ENCODE measurements at regions not wholly inside any gene's neighbourhood (a gene's known extent, or its start where the extent isn't known, plus 50 kb on each side); places are given as distances from the start of the nearest gene placed in this dataset.

DNA sequence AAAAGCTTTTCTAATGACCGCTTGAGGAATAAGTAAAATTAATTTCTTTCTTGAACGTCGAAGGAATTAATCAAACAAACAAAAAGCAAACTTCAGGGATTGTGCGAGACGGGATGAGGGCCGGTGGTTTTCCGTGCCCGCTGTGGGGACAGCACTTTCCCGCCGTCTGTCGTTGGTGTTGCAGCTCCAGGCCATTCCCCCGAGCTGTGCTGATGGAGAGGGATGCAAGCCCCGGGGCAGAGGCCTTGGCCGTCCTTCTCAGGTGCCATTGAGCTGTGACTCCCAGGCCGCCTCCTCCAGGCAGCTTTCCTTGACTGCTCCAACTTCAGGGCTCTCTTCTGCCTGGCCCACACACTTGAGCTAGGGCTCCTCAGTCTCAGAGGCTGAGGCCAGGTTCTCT is 109.0 kb upstream of the C14orf180 start:
- Mint-ChIP-seq H3K36me3 (no peaks in the 10 kb centered on the region), H3K27me3 (ENCODE audit: low read depth) (no peaks in the 10 kb centered on the region; the same call in 1 of the 2 replicates), H3K4me3 (no peak overlapping the region), H3K9me3 (peaks cover 13% of the 10 kb centered on the region), H3K4me1 (0 out of 2 replicates have a peak, but pooled peaks cover 4% of the 10 kb centered on the region), H3K27ac (no peak overlapping the region)
- DNase-seq (ENCODE audit: low spot score), result no peak
- ChIA-PET POLR2A (no interaction called here), CTCF (interaction anchor here (1.1 kb wide), 1 partner anchor 10 kb away, joined by 3 read pairs; no protein-coding TSS in a partner anchor)
- no peak for ATAC-seq
- no peak for TF ChIP-seq MYBL2 (CRISPR knock-in tag; IDR thresholded peaks at IDR 0.05)
- TF ChIP-seq, protein P1, sequence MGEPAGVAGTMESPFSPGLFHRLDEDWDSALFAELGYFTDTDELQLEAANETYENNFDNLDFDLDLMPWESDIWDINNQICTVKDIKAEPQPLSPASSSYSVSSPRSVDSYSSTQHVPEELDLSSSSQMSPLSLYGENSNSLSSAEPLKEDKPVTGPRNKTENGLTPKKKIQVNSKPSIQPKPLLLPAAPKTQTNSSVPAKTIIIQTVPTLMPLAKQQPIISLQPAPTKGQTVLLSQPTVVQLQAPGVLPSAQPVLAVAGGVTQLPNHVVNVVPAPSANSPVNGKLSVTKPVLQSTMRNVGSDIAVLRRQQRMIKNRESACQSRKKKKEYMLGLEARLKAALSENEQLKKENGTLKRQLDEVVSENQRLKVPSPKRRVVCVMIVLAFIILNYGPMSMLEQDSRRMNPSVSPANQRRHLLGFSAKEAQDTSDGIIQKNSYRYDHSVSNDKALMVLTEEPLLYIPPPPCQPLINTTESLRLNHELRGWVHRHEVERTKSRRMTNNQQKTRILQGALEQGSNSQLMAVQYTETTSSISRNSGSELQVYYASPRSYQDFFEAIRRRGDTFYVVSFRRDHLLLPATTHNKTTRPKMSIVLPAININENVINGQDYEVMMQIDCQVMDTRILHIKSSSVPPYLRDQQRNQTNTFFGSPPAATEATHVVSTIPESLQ (CRISPR knock-in tag; IDR thresholded peaks at IDR 0.05), result no peak
- TF ChIP-seq, protein P2, sequence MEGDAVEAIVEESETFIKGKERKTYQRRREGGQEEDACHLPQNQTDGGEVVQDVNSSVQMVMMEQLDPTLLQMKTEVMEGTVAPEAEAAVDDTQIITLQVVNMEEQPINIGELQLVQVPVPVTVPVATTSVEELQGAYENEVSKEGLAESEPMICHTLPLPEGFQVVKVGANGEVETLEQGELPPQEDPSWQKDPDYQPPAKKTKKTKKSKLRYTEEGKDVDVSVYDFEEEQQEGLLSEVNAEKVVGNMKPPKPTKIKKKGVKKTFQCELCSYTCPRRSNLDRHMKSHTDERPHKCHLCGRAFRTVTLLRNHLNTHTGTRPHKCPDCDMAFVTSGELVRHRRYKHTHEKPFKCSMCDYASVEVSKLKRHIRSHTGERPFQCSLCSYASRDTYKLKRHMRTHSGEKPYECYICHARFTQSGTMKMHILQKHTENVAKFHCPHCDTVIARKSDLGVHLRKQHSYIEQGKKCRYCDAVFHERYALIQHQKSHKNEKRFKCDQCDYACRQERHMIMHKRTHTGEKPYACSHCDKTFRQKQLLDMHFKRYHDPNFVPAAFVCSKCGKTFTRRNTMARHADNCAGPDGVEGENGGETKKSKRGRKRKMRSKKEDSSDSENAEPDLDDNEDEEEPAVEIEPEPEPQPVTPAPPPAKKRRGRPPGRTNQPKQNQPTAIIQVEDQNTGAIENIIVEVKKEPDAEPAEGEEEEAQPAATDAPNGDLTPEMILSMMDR (IDR thresholded peaks at IDR 0.05), result no peak
- no peak for TF ChIP-seq SMAD4 (CRISPR knock-in tag; IDR thresholded peaks at IDR 0.05)
- TF ChIP-seq ETV6 (CRISPR knock-in tag; IDR thresholded peaks at IDR 0.05), result no peak
- no peak for TF ChIP-seq CREM (CRISPR knock-in tag; IDR thresholded peaks at IDR 0.05)
- TF ChIP-seq, protein P3, sequence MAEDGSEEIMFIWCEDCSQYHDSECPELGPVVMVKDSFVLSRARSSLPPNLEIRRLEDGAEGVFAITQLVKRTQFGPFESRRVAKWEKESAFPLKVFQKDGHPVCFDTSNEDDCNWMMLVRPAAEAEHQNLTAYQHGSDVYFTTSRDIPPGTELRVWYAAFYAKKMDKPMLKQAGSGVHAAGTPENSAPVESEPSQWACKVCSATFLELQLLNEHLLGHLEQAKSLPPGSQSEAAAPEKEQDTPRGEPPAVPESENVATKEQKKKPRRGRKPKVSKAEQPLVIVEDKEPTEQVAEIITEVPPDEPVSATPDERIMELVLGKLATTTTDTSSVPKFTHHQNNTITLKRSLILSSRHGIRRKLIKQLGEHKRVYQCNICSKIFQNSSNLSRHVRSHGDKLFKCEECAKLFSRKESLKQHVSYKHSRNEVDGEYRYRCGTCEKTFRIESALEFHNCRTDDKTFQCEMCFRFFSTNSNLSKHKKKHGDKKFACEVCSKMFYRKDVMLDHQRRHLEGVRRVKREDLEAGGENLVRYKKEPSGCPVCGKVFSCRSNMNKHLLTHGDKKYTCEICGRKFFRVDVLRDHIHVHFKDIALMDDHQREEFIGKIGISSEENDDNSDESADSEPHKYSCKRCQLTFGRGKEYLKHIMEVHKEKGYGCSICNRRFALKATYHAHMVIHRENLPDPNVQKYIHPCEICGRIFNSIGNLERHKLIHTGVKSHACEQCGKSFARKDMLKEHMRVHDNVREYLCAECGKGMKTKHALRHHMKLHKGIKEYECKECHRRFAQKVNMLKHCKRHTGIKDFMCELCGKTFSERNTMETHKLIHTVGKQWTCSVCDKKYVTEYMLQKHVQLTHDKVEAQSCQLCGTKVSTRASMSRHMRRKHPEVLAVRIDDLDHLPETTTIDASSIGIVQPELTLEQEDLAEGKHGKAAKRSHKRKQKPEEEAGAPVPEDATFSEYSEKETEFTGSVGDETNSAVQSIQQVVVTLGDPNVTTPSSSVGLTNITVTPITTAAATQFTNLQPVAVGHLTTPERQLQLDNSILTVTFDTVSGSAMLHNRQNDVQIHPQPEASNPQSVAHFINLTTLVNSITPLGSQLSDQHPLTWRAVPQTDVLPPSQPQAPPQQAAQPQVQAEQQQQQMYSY (CRISPR knock-in tag; IDR thresholded peaks at IDR 0.05), result no peak
- no peak for TF ChIP-seq FOXK1 (CRISPR knock-in tag; IDR thresholded peaks at IDR 0.05)
- TF ChIP-seq, protein P4, sequence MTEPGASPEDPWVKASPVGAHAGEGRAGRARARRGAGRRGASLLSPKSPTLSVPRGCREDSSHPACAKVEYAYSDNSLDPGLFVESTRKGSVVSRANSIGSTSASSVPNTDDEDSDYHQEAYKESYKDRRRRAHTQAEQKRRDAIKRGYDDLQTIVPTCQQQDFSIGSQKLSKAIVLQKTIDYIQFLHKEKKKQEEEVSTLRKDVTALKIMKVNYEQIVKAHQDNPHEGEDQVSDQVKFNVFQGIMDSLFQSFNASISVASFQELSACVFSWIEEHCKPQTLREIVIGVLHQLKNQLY (CRISPR knock-in tag; IDR thresholded peaks at IDR 0.05), result no peak
- TF ChIP-seq NFATC4 (CRISPR knock-in tag; IDR thresholded peaks at IDR 0.05), result no peak
- TF ChIP-seq, protein P5, sequence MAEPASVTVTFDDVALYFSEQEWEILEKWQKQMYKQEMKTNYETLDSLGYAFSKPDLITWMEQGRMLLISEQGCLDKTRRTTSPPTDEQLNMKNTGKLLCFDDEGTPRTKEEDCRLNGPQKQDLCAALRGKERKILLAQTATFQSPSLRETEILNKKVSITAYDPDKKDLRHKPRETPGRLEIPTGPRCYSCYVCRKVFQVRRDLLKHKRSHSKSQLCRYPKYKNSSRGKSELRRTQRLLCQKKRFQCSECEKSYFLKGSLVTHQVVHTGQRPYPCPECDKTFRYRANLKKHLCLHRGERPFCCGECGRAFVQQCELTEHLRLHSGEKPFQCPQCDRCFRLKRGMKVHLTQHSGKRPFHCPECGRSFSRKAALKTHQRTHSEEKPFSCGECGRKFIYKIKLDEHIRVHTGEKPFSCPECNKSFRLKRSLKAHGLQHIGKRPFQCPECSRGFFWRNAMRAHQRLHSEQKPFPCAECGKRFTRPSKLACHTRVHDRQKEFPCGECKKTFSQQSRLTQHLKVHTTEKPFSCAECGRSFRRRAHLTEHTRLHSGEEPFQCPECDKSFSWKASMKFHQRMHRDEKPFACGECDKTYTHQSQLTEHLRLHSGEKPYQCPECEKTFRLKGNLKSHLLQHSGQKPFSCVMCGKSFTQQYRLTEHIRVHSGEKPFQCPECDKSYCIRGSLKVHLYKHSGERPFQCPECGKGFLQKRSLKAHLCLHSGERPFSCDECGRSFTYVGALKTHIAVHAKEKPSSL (CRISPR knock-in tag; conservative IDR thresholded peaks at IDR 0.05), result no peak
- TF ChIP-seq GTF2I (CRISPR knock-in tag; conservative IDR thresholded peaks at IDR 0.05), result no peak
- TF ChIP-seq, protein P6, sequence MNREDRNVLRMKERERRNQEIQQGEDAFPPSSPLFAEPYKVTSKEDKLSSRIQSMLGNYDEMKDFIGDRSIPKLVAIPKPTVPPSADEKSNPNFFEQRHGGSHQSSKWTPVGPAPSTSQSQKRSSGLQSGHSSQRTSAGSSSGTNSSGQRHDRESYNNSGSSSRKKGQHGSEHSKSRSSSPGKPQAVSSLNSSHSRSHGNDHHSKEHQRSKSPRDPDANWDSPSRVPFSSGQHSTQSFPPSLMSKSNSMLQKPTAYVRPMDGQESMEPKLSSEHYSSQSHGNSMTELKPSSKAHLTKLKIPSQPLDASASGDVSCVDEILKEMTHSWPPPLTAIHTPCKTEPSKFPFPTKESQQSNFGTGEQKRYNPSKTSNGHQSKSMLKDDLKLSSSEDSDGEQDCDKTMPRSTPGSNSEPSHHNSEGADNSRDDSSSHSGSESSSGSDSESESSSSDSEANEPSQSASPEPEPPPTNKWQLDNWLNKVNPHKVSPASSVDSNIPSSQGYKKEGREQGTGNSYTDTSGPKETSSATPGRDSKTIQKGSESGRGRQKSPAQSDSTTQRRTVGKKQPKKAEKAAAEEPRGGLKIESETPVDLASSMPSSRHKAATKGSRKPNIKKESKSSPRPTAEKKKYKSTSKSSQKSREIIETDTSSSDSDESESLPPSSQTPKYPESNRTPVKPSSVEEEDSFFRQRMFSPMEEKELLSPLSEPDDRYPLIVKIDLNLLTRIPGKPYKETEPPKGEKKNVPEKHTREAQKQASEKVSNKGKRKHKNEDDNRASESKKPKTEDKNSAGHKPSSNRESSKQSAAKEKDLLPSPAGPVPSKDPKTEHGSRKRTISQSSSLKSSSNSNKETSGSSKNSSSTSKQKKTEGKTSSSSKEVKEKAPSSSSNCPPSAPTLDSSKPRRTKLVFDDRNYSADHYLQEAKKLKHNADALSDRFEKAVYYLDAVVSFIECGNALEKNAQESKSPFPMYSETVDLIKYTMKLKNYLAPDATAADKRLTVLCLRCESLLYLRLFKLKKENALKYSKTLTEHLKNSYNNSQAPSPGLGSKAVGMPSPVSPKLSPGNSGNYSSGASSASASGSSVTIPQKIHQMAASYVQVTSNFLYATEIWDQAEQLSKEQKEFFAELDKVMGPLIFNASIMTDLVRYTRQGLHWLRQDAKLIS (CRISPR knock-in tag; IDR thresholded peaks at IDR 0.05; ENCODE audit: borderline replicate concordance), result no peak
- TF ChIP-seq, protein P7, sequence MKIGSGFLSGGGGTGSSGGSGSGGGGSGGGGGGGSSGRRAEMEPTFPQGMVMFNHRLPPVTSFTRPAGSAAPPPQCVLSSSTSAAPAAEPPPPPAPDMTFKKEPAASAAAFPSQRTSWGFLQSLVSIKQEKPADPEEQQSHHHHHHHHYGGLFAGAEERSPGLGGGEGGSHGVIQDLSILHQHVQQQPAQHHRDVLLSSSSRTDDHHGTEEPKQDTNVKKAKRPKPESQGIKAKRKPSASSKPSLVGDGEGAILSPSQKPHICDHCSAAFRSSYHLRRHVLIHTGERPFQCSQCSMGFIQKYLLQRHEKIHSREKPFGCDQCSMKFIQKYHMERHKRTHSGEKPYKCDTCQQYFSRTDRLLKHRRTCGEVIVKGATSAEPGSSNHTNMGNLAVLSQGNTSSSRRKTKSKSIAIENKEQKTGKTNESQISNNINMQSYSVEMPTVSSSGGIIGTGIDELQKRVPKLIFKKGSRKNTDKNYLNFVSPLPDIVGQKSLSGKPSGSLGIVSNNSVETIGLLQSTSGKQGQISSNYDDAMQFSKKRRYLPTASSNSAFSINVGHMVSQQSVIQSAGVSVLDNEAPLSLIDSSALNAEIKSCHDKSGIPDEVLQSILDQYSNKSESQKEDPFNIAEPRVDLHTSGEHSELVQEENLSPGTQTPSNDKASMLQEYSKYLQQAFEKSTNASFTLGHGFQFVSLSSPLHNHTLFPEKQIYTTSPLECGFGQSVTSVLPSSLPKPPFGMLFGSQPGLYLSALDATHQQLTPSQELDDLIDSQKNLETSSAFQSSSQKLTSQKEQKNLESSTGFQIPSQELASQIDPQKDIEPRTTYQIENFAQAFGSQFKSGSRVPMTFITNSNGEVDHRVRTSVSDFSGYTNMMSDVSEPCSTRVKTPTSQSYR (CRISPR knock-in tag; IDR thresholded peaks at IDR 0.05), result no peak
- TF ChIP-seq, protein P8, sequence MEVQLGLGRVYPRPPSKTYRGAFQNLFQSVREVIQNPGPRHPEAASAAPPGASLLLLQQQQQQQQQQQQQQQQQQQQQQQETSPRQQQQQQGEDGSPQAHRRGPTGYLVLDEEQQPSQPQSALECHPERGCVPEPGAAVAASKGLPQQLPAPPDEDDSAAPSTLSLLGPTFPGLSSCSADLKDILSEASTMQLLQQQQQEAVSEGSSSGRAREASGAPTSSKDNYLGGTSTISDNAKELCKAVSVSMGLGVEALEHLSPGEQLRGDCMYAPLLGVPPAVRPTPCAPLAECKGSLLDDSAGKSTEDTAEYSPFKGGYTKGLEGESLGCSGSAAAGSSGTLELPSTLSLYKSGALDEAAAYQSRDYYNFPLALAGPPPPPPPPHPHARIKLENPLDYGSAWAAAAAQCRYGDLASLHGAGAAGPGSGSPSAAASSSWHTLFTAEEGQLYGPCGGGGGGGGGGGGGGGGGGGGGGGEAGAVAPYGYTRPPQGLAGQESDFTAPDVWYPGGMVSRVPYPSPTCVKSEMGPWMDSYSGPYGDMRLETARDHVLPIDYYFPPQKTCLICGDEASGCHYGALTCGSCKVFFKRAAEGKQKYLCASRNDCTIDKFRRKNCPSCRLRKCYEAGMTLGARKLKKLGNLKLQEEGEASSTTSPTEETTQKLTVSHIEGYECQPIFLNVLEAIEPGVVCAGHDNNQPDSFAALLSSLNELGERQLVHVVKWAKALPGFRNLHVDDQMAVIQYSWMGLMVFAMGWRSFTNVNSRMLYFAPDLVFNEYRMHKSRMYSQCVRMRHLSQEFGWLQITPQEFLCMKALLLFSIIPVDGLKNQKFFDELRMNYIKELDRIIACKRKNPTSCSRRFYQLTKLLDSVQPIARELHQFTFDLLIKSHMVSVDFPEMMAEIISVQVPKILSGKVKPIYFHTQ (CRISPR knock-in tag; IDR thresholded peaks at IDR 0.05), result no peak
- TF ChIP-seq ZNF263 (CRISPR knock-in tag; IDR thresholded peaks at IDR 0.05; ENCODE audit: low read depth), result no peak
- no peak for TF ChIP-seq OVOL2 (CRISPR knock-in tag; IDR thresholded peaks at IDR 0.05; ENCODE audit: borderline replicate concordance)

Data from WTC11 (cell line).